ENCODE measurements at regions not wholly inside any gene's neighbourhood (a gene's known extent, or its start where the extent isn't known, plus 50 kb on each side); places are given as distances from the start of the nearest gene placed in this dataset.

GRCh38 chr5:116861097-116861496 is 286.5 kb upstream of the SEMA6A start:
- TF ChIP-seq REST (IDR thresholded peaks at IDR 0.05; ENCODE audit: low read depth, low read length) (no peak), FOS (IDR thresholded peaks at IDR 0.05; ENCODE audit: borderline replicate concordance, extremely low read depth, insufficient read length) (no peak), RCOR1 (conservative IDR thresholded peaks at IDR 0.05; ENCODE audit: low read depth, low read length) (no peak), PAX8 (IDR thresholded peaks at IDR 0.05) (no peak), CUX1 (IDR thresholded peaks at IDR 0.05; ENCODE audit: insufficient replicate concordance, low read depth, low read length) (no peak), RAD21 (IDR thresholded peaks at IDR 0.05; ENCODE audit: insufficient read depth, low read depth, low read length) (no peak), TCF12 (IDR thresholded peaks at IDR 0.05; ENCODE audit: low read depth, low read length) (no peak), USF1 (IDR thresholded peaks at IDR 0.05; ENCODE audit: borderline replicate concordance, extremely low read length, insufficient read depth, low read depth, low read length) (no peak), EED (IDR thresholded peaks at IDR 0.05; ENCODE audit: low read depth) (no peak), CREB1 (IDR thresholded peaks at IDR 0.05; ENCODE audit: low read depth) (no peak), POLR2A (IDR thresholded peaks at IDR 0.05; ENCODE audit: low read depth, low read length) (no peak), ZBTB40 (IDR thresholded peaks at IDR 0.05; ENCODE audit: borderline replicate concordance) (no peak), NBN (IDR thresholded peaks at IDR 0.05) (no peak)

All from GM12878 (cell line).